CD14-positive monocyte (primary cell): ENCODE measurements at regions not wholly inside any gene's neighbourhood (a gene's known extent, or its start where the extent isn't known, plus 50 kb on each side); places are given as distances from the start of the nearest gene placed in this dataset.

Source experiments
- DNase-seq, 3 donors: peaks; one replicate each; pipeline ENCODE4 v3.0.0-alpha.2; 2011 to 2022
- H2AFZ ChIP-seq: 2 replicates; pipeline ENCODE4 v1.6.0; 2012; ENCODE audit warnings: mild to moderate bottlenecking, low read depth, low read length, inconsistent platforms; ENCODE audit not compliant: insufficient read depth, poor library complexity, severe bottlenecking
- H3K27ac ChIP-seq, 2 donors: 1 replicate in 1 of 2; 2 replicates in 1 of 2; pipeline ENCODE4 v1.5.1; 2012 to 2013; ENCODE audit warnings: low read length in 2 of 2, control low read depth in 1 of 2, inconsistent platforms in 1 of 2, low read depth in 1 of 2, mild to moderate bottlenecking in 1 of 2
- H3K27me3 ChIP-seq, 2 donors: one replicate each; pipeline versions ENCODE4 v1.6.0 to v1.6.1; 2011 to 2013; ENCODE audit warnings: low read length in 2 of 2; ENCODE audit not compliant: control insufficient read depth in 2 of 2, insufficient read depth in 2 of 2
- H3K36me3 ChIP-seq, 2 donors: replicated peaks in 1 of 2; 1 replicate in 1 of 2; 2 replicates in 1 of 2; pipeline versions ENCODE4 v1.5.1 to v1.6.1; 2012 to 2013; ENCODE audit warnings: low read length in 2 of 2, control low read depth in 1 of 2, inconsistent platforms in 1 of 2, mild to moderate bottlenecking in 1 of 2; ENCODE audit not compliant: insufficient read depth in 2 of 2, control insufficient read depth in 1 of 2
- H3K4me1 ChIP-seq, 2 donors: 1 replicate in 1 of 2; 2 replicates in 1 of 2; pipeline versions ENCODE4 v1.5.1 to v1.6.1; 2012 to 2013; ENCODE audit warnings: low read length in 2 of 2, control low read depth in 1 of 2, inconsistent platforms in 1 of 2, mild to moderate bottlenecking in 1 of 2, moderate library complexity in 1 of 2; ENCODE audit not compliant: insufficient read depth in 2 of 2, control insufficient read depth in 1 of 2
- H3K4me2 ChIP-seq: replicated peaks from 2 replicates; pipeline ENCODE3; 2012; ENCODE audit warnings: low read length, moderate library complexity, mild to moderate bottlenecking; ENCODE audit not compliant: poor library complexity, severe bottlenecking; ENCODE audit errors: extremely low read depth
- H3K4me3 ChIP-seq, 3 experiments: fragments of 200-600 bp in 1 of 3; sonication (generic) in 1 of 3; replicated peaks in 1 of 3; 1 replicate in 2 of 3; 2 replicates in 1 of 3; pipeline ENCODE4 v1.5.1; 2011 to 2013; ENCODE audit warnings: low read length in 3 of 3, mild to moderate bottlenecking in 3 of 3, control low read depth in 2 of 3, low read depth in 2 of 3, inconsistent platforms in 1 of 3, moderate library complexity in 1 of 3
- H3K79me2 ChIP-seq: 2 replicates; pipeline ENCODE4 v1.6.0; 2012; ENCODE audit warnings: mild to moderate bottlenecking, control low read depth, inconsistent platforms, low read length, moderate library complexity; ENCODE audit not compliant: insufficient read depth
- H3K9ac ChIP-seq: 2 replicates; pipeline ENCODE4 v1.6.0; 2017; ENCODE audit warnings: low read length, mild to moderate bottlenecking; ENCODE audit not compliant: insufficient read depth, poor library complexity, severe bottlenecking
- H3K9me3 ChIP-seq, 2 donors: replicated peaks in 1 of 2; 1 replicate in 1 of 2; 2 replicates in 1 of 2; pipeline versions ENCODE4 v1.5.1 to v1.6.1; 2012 to 2013; ENCODE audit warnings: low read length in 2 of 2, control low read depth in 1 of 2; ENCODE audit not compliant: control insufficient read depth in 1 of 2, insufficient read depth in 1 of 2
- H4K20me1 ChIP-seq: 2 replicates; pipeline ENCODE4 v1.6.0; 2012; ENCODE audit warnings: mild to moderate bottlenecking, low read length, control low read depth, moderate library complexity; ENCODE audit not compliant: insufficient read depth
- H3K27ac Mint-ChIP-seq, 7 donors: one replicate each; pipeline ENCODE4 v1.8.0; 2020; ENCODE audit warnings: mild to moderate bottlenecking in 7 of 7, mixed read lengths in 7 of 7, moderate library complexity in 6 of 7, inconsistent platforms in 2 of 7
- H3K27me3 Mint-ChIP-seq, 3 donors: one replicate each; pipeline ENCODE4 v1.8.0; 2021 to 2022; ENCODE audit warnings: low read depth in 3 of 3, mild to moderate bottlenecking in 3 of 3, mixed read lengths in 3 of 3, moderate library complexity in 3 of 3, inconsistent platforms in 1 of 3
- H3K36me3 Mint-ChIP-seq, 2 donors: one replicate each; pipeline ENCODE4 v1.8.0; 2020; ENCODE audit warnings: mixed read lengths in 2 of 2, inconsistent platforms in 1 of 2, mild to moderate bottlenecking in 1 of 2
- H3K4me1 Mint-ChIP-seq: one replicate; pipeline ENCODE4 v1.8.0; 2020; ENCODE audit warnings: mild to moderate bottlenecking, mixed read lengths
- H3K4me3 Mint-ChIP-seq, 2 donors: one replicate each; pipeline ENCODE4 v1.8.0; 2020; ENCODE audit warnings: mild to moderate bottlenecking in 2 of 2, mixed read lengths in 2 of 2, moderate library complexity in 1 of 2
- H3K9me3 Mint-ChIP-seq, 7 donors: one replicate each; pipeline ENCODE4 v1.8.0; 2020 to 2022; ENCODE audit warnings: mixed read lengths in 7 of 7, mild to moderate bottlenecking in 6 of 7, moderate library complexity in 6 of 7, inconsistent platforms in 2 of 7
- WGBS: methylation state at CpG from one replicate; pipeline ENCODE4 v1.1.5; 2013; ENCODE audit warnings: missing lambda C conversion rate; ENCODE audit not compliant: insufficient coverage; 5-methylcytosine and 5-hydroxymethylcytosine counted together
- intact Hi-C, 2 donors: fragments of 100-400 bp; cut with micrococcal nuclease; formaldehyde crosslinking; loops; one replicate each; pipeline versions ENCODE4 v1.15.0 to v1.15.1; 2023
- TF ChIP-seq, protein P1 (sequence below): fragments of 200-600 bp; IDR thresholded peaks from one replicate; pipeline ENCODE4 v1.8.0; 2022; ENCODE audit warnings: antibody characterized with exemption, mild to moderate bottlenecking

DNA sequence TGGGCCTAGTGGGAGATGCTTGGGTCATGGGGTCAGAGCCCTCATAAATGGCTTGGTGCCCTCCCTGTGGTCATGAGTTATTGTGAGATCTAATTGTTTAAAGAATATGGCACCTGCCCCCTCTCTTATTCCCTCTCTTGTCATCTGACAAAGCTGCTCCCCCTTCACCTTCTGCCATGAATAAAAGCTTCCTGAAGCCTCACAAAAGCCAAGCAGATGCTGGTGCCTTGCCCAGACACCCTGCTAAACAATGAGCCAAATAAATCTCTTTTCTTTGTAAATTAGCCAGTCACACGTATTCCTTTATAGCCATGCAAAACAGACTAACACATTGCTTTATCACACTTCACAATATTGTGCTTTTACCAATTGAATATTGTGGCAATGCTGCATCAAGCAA lies 82.8 kb upstream of the PDE4D start:
- H3K27me3 ChIP-seq, result no peaks in the 10 kb centered on the region
- Mint-ChIP-seq H3K27me3 (no peaks in the 10 kb centered on the region), H3K4me1 (no peaks in the 10 kb centered on the region), H3K4me3 (no peak overlapping the region), H3K9me3 (peaks cover 0 to 3% (median 0%) of the 10 kb centered on the region in 7 donors), H3K27ac (no peak overlapping the region), H3K36me3 (peaks cover 17 to 21% of the 10 kb centered on the region in 2 donors)
- TF ChIP-seq, protein P1, sequence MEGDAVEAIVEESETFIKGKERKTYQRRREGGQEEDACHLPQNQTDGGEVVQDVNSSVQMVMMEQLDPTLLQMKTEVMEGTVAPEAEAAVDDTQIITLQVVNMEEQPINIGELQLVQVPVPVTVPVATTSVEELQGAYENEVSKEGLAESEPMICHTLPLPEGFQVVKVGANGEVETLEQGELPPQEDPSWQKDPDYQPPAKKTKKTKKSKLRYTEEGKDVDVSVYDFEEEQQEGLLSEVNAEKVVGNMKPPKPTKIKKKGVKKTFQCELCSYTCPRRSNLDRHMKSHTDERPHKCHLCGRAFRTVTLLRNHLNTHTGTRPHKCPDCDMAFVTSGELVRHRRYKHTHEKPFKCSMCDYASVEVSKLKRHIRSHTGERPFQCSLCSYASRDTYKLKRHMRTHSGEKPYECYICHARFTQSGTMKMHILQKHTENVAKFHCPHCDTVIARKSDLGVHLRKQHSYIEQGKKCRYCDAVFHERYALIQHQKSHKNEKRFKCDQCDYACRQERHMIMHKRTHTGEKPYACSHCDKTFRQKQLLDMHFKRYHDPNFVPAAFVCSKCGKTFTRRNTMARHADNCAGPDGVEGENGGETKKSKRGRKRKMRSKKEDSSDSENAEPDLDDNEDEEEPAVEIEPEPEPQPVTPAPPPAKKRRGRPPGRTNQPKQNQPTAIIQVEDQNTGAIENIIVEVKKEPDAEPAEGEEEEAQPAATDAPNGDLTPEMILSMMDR, result no peak
- H3K9ac ChIP-seq, result no peak overlapping the region
- H3K36me3 ChIP-seq, result no peaks in the 10 kb centered on the region
- no peak overlapping the region for H3K4me3 ChIP-seq
- no peak overlapping the region for H3K27ac ChIP-seq
- no peaks in the 10 kb centered on the region for H3K4me1 ChIP-seq
- no peaks in the 10 kb centered on the region for H3K9me3 ChIP-seq
- no peaks in the 10 kb centered on the region for H4K20me1 ChIP-seq
- no peaks in the 10 kb centered on the region for H3K79me2 ChIP-seq
- H2AFZ ChIP-seq, result no peak overlapping the region
- intact Hi-C loops, result no loop called here
- 100% methylated on average over 1 of the region's 1 CpG for WGBS
- no peak overlapping the region for H3K4me2 ChIP-seq
- no peak for DNase-seq

DNA sequence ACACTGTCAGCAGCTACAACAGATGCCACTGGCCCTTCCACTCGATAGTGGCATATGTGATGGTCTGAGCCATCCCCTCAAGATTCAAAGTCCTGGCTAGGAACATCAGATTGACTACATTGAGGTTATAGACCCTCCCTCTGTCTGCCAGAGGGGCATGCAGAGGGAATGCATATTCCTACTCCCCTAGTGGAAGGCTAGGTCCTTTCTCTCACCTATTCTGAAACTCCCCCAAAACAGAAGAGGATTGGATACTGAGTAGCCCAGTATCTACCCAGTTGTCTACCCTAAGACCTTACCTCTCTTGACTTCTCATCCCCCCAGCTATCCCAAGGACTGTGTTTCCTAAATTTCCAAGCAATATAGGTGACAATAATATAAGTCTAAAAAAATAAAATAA lies 78.5 kb upstream of the PDE4D start:
- WGBS, result no CpG with 5 or more reads among the region's 1 CpG
- no peaks in the 10 kb centered on the region for H3K9me3 ChIP-seq
- H3K36me3 Mint-ChIP-seq, result peaks cover 10 to 14% of the 10 kb centered on the region in 2 donors
- TF ChIP-seq, protein P1, result no peak
- H3K79me2 ChIP-seq, result no peaks in the 10 kb centered on the region
- no peak overlapping the region for H3K9ac ChIP-seq
- H3K4me1 ChIP-seq, result no peaks in the 10 kb centered on the region
- H3K27me3 ChIP-seq, result no peaks in the 10 kb centered on the region
- H3K9me3 Mint-ChIP-seq, result peaks cover 0 to 6% (median 0%) of the 10 kb centered on the region in 7 donors
- H3K4me2 ChIP-seq, result no peak overlapping the region
- H3K27ac ChIP-seq, result no peak overlapping the region
- no peak overlapping the region for H2AFZ ChIP-seq
- no peaks in the 10 kb centered on the region for H4K20me1 ChIP-seq
- intact Hi-C loops, result no loop called here
- no peak overlapping the region for H3K4me3 ChIP-seq
- no peak for DNase-seq
- H3K27me3 Mint-ChIP-seq, result no peaks in the 10 kb centered on the region
- no peak overlapping the region for H3K27ac Mint-ChIP-seq
- no peak overlapping the region for H3K4me3 Mint-ChIP-seq
- peaks cover 4% of the 10 kb centered on the region for H3K4me1 Mint-ChIP-seq
- H3K36me3 ChIP-seq, result peaks cover 0 to 7% of the 10 kb centered on the region in 2 donors
